Testis (tissue), 2 donors: ENCODE measurements at regions not wholly inside any gene's neighbourhood (a gene's known extent, or its start where the extent isn't known, plus 50 kb on each side); places are given as distances from the start of the nearest gene placed in this dataset.

Experiments
- DNase-seq: peaks from one replicate; pipeline ENCODE4 v3.0.0-alpha.2; 2019
- H3K27ac ChIP-seq, 2 donors: fragments of 200-600 bp; sonication (generic); one replicate each; pipeline ENCODE4 v1.5.1; 2019
- H3K27me3 ChIP-seq: fragments of 200-600 bp; sonication (generic); one replicate; pipeline ENCODE4 v1.5.1; 2019
- H3K36me3 ChIP-seq: fragments of 200-600 bp; sonication (generic); one replicate; pipeline ENCODE4 v1.5.1; 2017; ENCODE audit warnings: low read depth; ENCODE audit errors: missing control alignments
- H3K4me1 ChIP-seq: fragments of 200-600 bp; sonication (generic); one replicate; pipeline ENCODE4 v1.5.1; 2019
- H3K4me3 ChIP-seq, 2 donors: fragments of 200-600 bp; sonication (generic); one replicate each; pipeline ENCODE4 v1.5.1; 2017 to 2019
- H3K9me3 ChIP-seq: fragments of 200-600 bp; sonication (generic); one replicate; pipeline ENCODE4 v1.5.1; 2017
- CTCF ChIP-seq, 3 experiments: fragments of 450-650 bp in 2 of 3; fragments of 200-600 bp in 1 of 3; sonication (generic) in 1 of 3; IDR thresholded peaks; one replicate each; pipeline ENCODE4 v1.5.1; 2016 to 2019; ENCODE audit warnings: antibody characterized with exemption in 3 of 3, mild to moderate bottlenecking in 2 of 3, moderate library complexity in 1 of 3
- POLR2A ChIP-seq: fragments of 450-650 bp; IDR thresholded peaks from one replicate; pipeline ENCODE4 v1.6.1; 2017; ENCODE audit warnings: antibody characterized with exemption, mild to moderate bottlenecking, moderate library complexity
- WGBS, 2 donors: methylation state at CpG; one replicate each; pipeline ENCODE4 v1.1.5; 2018; 5-methylcytosine and 5-hydroxymethylcytosine counted together
- intact Hi-C: fragments of 100-400 bp; cut with DNase I; formaldehyde crosslinking; loops from one replicate; pipeline ENCODE4 v1.15.1; 2023; ENCODE audit warnings: low total_unique reads

- Histone ChIP-seq H3K27me3 (no peaks in the 10 kb centered on the region), H3K4me3 (no peak overlapping the region), H3K4me1 (no peaks in the 10 kb centered on the region), H3K36me3 (no peaks in the 10 kb centered on the region), H3K27ac (no peak overlapping the region), H3K9me3 (no peaks in the 10 kb centered on the region)
- intact Hi-C loops: no loop called here
- 83% methylated on average over 17 of the region's 17 CpGs for WGBS, 2 donors
- TF ChIP-seq CTCF (IDR thresholded peaks at IDR 0.05) (no peak), POLR2A (no peak)
- DNase-seq: no peak
Measured at GRCh38 chr17:62191390-62192361, 126.6 kb upstream of the MED13 start.

- H3K36me3 ChIP-seq: no peaks in the 10 kb centered on the region
- DNase-seq: no peak
- no peak overlapping the region for H3K4me3 ChIP-seq
- H3K4me1 ChIP-seq: no peaks in the 10 kb centered on the region
- TF ChIP-seq CTCF (IDR thresholded peaks at IDR 0.05) (no peak), POLR2A (no peak)
- no peak overlapping the region for H3K27ac ChIP-seq
- 84 to 89% methylated on average over 6 of the region's 6 CpGs for WGBS, 2 donors
- no peaks in the 10 kb centered on the region for H3K27me3 ChIP-seq
- H3K9me3 ChIP-seq: no peaks in the 10 kb centered on the region
- intact Hi-C loops: no loop called here
Measured at GRCh38 chr17:62189377-62189776, 124.3 kb upstream of the MED13 start.

- Histone ChIP-seq H3K27ac (no peak overlapping the region), H3K9me3 (no peaks in the 10 kb centered on the region), H3K36me3 (no peaks in the 10 kb centered on the region), H3K4me3 (no peak overlapping the region), H3K4me1 (no peaks in the 10 kb centered on the region), H3K27me3 (no peaks in the 10 kb centered on the region)
- DNase-seq: no peak
- intact Hi-C loops: no loop called here
- WGBS, 2 donors: 87 to 91% methylated on average over 5 of the region's 5 CpGs
- no peak for TF ChIP-seq POLR2A
- no peak for TF ChIP-seq CTCF (IDR thresholded peaks at IDR 0.05)
Measured at GRCh38 chr17:62188713-62189112, 123.6 kb upstream of the MED13 start.

GRCh38 chr17:62187681-62188080, 122.6 kb upstream of the MED13 start:
- Histone ChIP-seq H3K27ac (no peak overlapping the region), H3K4me3 (no peak overlapping the region), H3K36me3 (no peaks in the 10 kb centered on the region), H3K4me1 (no peaks in the 10 kb centered on the region), H3K27me3 (no peaks in the 10 kb centered on the region), H3K9me3 (no peaks in the 10 kb centered on the region)
- no peak for DNase-seq
- no peak for TF ChIP-seq POLR2A
- no peak for TF ChIP-seq CTCF (IDR thresholded peaks at IDR 0.05)
- 42 to 66% methylated on average over 3 of the region's 3 CpGs for WGBS, 2 donors
- intact Hi-C loops: no loop called here

- DNase-seq: no peak
- no peak for TF ChIP-seq POLR2A
- no peak for TF ChIP-seq CTCF (IDR thresholded peaks at IDR 0.05)
- Histone ChIP-seq H3K27ac (no peak overlapping the region), H3K4me3 (no peak overlapping the region), H3K36me3 (no peaks in the 10 kb centered on the region), H3K27me3 (no peaks in the 10 kb centered on the region), H3K9me3 (no peaks in the 10 kb centered on the region), H3K4me1 (no peaks in the 10 kb centered on the region)
- intact Hi-C loops: no loop called here
- 60 to 77% methylated on average over 3 of the region's 3 CpGs for WGBS, 2 donors
Measured at GRCh38 chr17:62186841-62187240, 121.8 kb upstream of the MED13 start.
